ENCODE measurements at regions not wholly inside any gene's neighbourhood (a gene's known extent, or its start where the extent isn't known, plus 50 kb on each side); places are given as distances from the start of the nearest gene placed in this dataset.

DNA sequence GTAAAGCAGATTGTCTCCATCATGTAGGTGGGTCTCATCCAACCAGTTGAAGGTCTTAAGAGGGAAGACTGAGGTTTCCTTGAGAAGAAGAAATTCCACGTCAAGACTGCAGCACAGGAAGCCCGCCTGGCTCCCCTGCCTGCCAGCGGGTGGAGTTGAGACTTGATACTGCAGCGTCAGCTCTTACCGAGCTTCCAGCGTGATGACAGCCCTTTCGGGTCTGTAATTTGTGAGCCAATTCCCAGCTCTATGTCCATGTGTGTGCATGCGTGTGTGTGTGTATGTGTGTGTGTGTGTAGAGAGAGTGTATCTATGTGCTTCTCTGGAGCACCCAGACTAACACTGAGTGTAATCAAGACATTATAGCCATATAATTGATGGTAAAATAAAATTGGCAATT lies 379.7 kb upstream of the IRX2 start:
- TF ChIP-seq, protein P1, sequence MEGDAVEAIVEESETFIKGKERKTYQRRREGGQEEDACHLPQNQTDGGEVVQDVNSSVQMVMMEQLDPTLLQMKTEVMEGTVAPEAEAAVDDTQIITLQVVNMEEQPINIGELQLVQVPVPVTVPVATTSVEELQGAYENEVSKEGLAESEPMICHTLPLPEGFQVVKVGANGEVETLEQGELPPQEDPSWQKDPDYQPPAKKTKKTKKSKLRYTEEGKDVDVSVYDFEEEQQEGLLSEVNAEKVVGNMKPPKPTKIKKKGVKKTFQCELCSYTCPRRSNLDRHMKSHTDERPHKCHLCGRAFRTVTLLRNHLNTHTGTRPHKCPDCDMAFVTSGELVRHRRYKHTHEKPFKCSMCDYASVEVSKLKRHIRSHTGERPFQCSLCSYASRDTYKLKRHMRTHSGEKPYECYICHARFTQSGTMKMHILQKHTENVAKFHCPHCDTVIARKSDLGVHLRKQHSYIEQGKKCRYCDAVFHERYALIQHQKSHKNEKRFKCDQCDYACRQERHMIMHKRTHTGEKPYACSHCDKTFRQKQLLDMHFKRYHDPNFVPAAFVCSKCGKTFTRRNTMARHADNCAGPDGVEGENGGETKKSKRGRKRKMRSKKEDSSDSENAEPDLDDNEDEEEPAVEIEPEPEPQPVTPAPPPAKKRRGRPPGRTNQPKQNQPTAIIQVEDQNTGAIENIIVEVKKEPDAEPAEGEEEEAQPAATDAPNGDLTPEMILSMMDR (conservative IDR thresholded peaks at IDR 0.05 in 1 of 2, IDR thresholded peaks at IDR 0.05 in 1 of 2; ENCODE audit: low read depth in 1 of 2, low read length in 2 of 2), result no peak
- TF ChIP-seq EZH2 (IDR thresholded peaks at IDR 0.05; ENCODE audit: low read length, missing control alignments), result no peak
